Nephron progenitor cell (in vitro differentiated cells): ENCODE measurements at regions not wholly inside any gene's neighbourhood (a gene's known extent, or its start where the extent isn't known, plus 50 kb on each side); places are given as distances from the start of the nearest gene placed in this dataset.

Experiments used
- DNase-seq: peaks from one replicate; pipeline ENCODE4 v3.0.0; 2021
- H3K27ac Mint-ChIP-seq: 2 replicates; pipeline ENCODE4 v1.8.0; 2021; ENCODE audit warnings: mild to moderate bottlenecking, moderate library complexity, mixed read lengths
- H3K27me3 Mint-ChIP-seq: 2 replicates; pipeline ENCODE4 v1.8.0; 2021; ENCODE audit warnings: mild to moderate bottlenecking, low read depth, mixed read lengths; ENCODE audit not compliant: poor library complexity
- H3K36me3 Mint-ChIP-seq: 2 replicates; pipeline ENCODE4 v1.8.0; 2021; ENCODE audit warnings: low read depth, mixed read lengths
- H3K4me1 Mint-ChIP-seq: 2 replicates; pipeline ENCODE4 v1.8.0; 2021; ENCODE audit warnings: mixed read lengths
- H3K4me3 Mint-ChIP-seq: 2 replicates; pipeline ENCODE4 v1.8.0; 2021; ENCODE audit warnings: mild to moderate bottlenecking, moderate library complexity, mixed read lengths
- H3K9me3 Mint-ChIP-seq: 2 replicates; pipeline ENCODE4 v1.8.0; 2021; ENCODE audit warnings: mild to moderate bottlenecking, moderate library complexity, mixed read lengths
- CTCF ChIP-seq: fragments of 200-600 bp; sonication (generic); IDR thresholded peaks from 2 replicates; pipeline ENCODE4 v1.5.0; 2021; ENCODE audit warnings: antibody characterized with exemption

DNA sequence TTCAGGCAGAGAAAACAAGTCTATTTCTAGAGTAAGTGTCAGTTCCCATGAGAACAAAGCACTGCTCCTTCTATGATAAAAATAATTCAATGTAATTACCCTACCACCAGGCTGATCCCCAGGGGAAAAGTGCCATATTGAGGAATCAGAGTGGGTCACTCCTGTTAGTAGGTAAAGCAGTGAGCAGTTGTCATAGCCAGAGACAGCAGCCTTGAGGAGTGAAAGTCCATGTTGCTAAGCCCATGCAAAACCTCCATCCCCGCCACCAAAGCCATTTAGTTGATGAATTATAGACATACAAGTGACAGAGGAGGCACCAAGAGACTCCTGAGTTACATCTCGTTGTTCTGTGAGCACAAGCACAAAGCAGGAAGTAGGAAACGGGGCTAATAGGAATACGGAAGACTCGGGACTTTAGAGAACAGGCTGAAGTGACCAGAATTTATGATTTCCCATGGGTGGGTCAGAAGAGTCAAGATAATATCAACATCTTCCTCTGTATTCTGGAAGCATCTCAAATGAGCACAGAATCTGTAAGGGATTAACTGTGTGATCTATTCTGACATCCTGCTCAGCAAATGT lies 197.9 kb downstream of the MAFB start:
- H3K4me3 Mint-ChIP-seq = no peak overlapping the region
- H3K36me3 Mint-ChIP-seq = no peaks in the 10 kb centered on the region
- peaks cover 17% of the 10 kb centered on the region for H3K27me3 Mint-ChIP-seq
- no peak overlapping the region for H3K27ac Mint-ChIP-seq
- DNase-seq = no peak
- no peak for TF ChIP-seq CTCF
- H3K9me3 Mint-ChIP-seq = no peaks in the 10 kb centered on the region
- H3K4me1 Mint-ChIP-seq = no peaks in the 10 kb centered on the region

- no peaks in the 10 kb centered on the region for H3K9me3 Mint-ChIP-seq
- no peaks in the 10 kb centered on the region for H3K36me3 Mint-ChIP-seq
- no peak for TF ChIP-seq CTCF
- no peaks in the 10 kb centered on the region for H3K4me1 Mint-ChIP-seq
- H3K4me3 Mint-ChIP-seq = no peak overlapping the region
- DNase-seq = no peak
- peaks cover 17% of the 10 kb centered on the region for H3K27me3 Mint-ChIP-seq
- no peak overlapping the region for H3K27ac Mint-ChIP-seq
Observed at GRCh38 chr20:40489886-40490285, 199.2 kb downstream of the MAFB start.

DNA sequence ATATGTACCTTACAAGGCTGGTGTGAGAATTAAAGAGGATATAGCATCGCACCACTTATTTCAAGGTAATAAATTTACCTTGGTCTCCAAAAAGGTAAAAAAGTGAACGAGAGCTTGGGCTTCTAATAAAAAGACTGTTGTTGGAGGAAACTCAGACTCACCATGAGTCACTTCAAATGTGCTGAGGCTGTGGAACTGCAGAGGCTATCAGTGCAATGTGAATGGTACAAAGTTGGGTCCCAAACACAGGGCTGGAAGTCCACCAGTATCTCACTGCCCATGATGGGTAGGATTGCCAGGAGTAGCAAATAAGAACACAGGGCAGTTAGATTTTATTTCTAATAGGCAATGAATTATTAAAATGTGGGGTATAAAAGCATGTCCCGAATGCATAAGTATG lies 200.6 kb downstream of the MAFB start:
- DNase-seq = no peak
- H3K27me3 Mint-ChIP-seq = peaks cover 9% of the 10 kb centered on the region
- H3K4me3 Mint-ChIP-seq = no peak overlapping the region
- no peaks in the 10 kb centered on the region for H3K36me3 Mint-ChIP-seq
- no peak for TF ChIP-seq CTCF
- H3K9me3 Mint-ChIP-seq = no peaks in the 10 kb centered on the region
- H3K27ac Mint-ChIP-seq = no peak overlapping the region
- no peaks in the 10 kb centered on the region for H3K4me1 Mint-ChIP-seq

GRCh38 chr20:40486297-40486696 lies 202.7 kb downstream of the MAFB start:
- no peak for TF ChIP-seq CTCF
- DNase-seq = no peak
- no peak overlapping the region for H3K4me3 Mint-ChIP-seq
- no peak overlapping the region for H3K27ac Mint-ChIP-seq
- no peaks in the 10 kb centered on the region for H3K4me1 Mint-ChIP-seq
- no peaks in the 10 kb centered on the region for H3K36me3 Mint-ChIP-seq
- H3K9me3 Mint-ChIP-seq = no peaks in the 10 kb centered on the region
- H3K27me3 Mint-ChIP-seq = peaks cover 6% of the 10 kb centered on the region

DNA sequence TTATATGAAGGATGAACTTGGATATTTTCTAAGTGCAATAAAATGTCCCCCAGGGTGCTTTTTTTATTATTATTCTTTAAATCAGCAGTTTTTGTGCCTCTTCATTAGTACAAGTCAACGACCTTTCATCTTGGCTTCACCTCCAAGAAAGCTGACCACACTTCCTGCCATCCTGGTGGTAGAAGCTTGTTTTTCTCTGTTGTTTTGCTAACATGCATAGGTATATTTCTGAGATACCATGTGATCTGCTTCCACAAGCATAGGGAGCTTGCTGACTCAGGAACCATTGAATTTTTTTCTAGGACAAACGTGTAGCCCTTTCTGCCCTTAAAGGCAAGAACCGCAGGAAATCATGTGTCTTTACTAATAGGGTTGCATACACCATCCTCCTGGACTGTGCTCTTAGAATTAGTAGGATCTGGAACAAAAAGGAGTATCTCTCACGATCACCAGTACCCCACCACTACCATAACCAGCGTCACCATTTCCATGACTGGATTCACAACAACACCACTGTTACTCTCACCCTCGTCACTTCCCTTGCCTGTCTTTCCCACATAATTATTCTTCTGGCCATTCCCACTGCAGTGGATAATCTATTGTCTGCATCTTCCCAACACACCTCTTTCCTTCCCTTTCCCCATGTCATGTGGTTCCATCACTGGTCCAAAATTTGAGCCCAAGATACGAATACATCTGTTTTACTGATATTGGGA lies 207.1 kb downstream of the MAFB start:
- H3K9me3 Mint-ChIP-seq = no peaks in the 10 kb centered on the region
- no peak overlapping the region for H3K4me3 Mint-ChIP-seq
- DNase-seq = no peak
- H3K4me1 Mint-ChIP-seq = no peaks in the 10 kb centered on the region
- TF ChIP-seq CTCF = no peak
- H3K36me3 Mint-ChIP-seq = no peaks in the 10 kb centered on the region
- H3K27me3 Mint-ChIP-seq = peaks cover 6% of the 10 kb centered on the region
- H3K27ac Mint-ChIP-seq = no peak overlapping the region

GRCh38 chr20:40481337-40481736 lies 207.7 kb downstream of the MAFB start:
- no peak overlapping the region for H3K27ac Mint-ChIP-seq
- H3K4me1 Mint-ChIP-seq = no peaks in the 10 kb centered on the region
- DNase-seq = no peak
- H3K27me3 Mint-ChIP-seq = peaks cover 6% of the 10 kb centered on the region
- no peak overlapping the region for H3K4me3 Mint-ChIP-seq
- TF ChIP-seq CTCF = no peak
- H3K9me3 Mint-ChIP-seq = no peaks in the 10 kb centered on the region
- no peaks in the 10 kb centered on the region for H3K36me3 Mint-ChIP-seq
